BE2C (cell line): ENCODE measurements at regions not wholly inside any gene's neighbourhood (a gene's known extent, or its start where the extent isn't known, plus 50 kb on each side); places are given as distances from the start of the nearest gene placed in this dataset.

Source experiments
- DNase-seq: peaks from one replicate; pipeline ENCODE4 v3.0.0-alpha.2; 2020
- H3K27me3 ChIP-seq: fragments of 250-450 bp; sonication (Bioruptor Pico); 2 replicates; pipeline ENCODE4 v1.5.1; 2020; ENCODE audit warnings: mild to moderate bottlenecking
- H3K36me3 ChIP-seq: fragments of 250-450 bp; sonication (Bioruptor Pico); 2 replicates; pipeline ENCODE4 v1.5.1; 2020; ENCODE audit warnings: mild to moderate bottlenecking
- H3K4me1 ChIP-seq: fragments of 250-450 bp; sonication (Bioruptor Pico); 2 replicates; pipeline ENCODE4 v1.5.1; 2020
- H3K4me3 ChIP-seq: 2 replicates; pipeline ENCODE4 v1.5.1; 2011; ENCODE audit warnings: low read depth, low read length
- H3K9me3 ChIP-seq: fragments of 250-450 bp; sonication (Bioruptor Pico); 2 replicates; pipeline ENCODE4 v1.5.1; 2020
- CTCF ChIP-seq: IDR thresholded peaks from 2 replicates; pipeline ENCODE4 v1.5.1; 2012; ENCODE audit warnings: mild to moderate bottlenecking, low read depth, low read length

- Histone ChIP-seq H3K4me1 (no peaks in the 10 kb centered on the region), H3K27me3 (peaks cover 18% of the 10 kb centered on the region), H3K9me3 (no peaks in the 10 kb centered on the region), H3K36me3 (no peaks in the 10 kb centered on the region), H3K4me3 (no peak overlapping the region)
- DNase-seq: no peak
- TF ChIP-seq CTCF: no peak
Observed at GRCh38 chr9:113690055-113690740, 185.9 kb upstream of the ZNF618 start.

- no peaks in the 10 kb centered on the region for H3K4me1 ChIP-seq
- H3K36me3 ChIP-seq: no peaks in the 10 kb centered on the region
- no peak overlapping the region for H3K4me3 ChIP-seq
- DNase-seq: no peak
- no peaks in the 10 kb centered on the region for H3K9me3 ChIP-seq
- TF ChIP-seq CTCF: no peak
- peaks cover 13% of the 10 kb centered on the region for H3K27me3 ChIP-seq
Observed at GRCh38 chr9:113692256-113692655, 183.9 kb upstream of the ZNF618 start.

GRCh38 chr9:113694912-113695311 is 181.2 kb upstream of the ZNF618 start:
- H3K27me3 ChIP-seq: no peaks in the 10 kb centered on the region
- H3K4me3 ChIP-seq: no peak overlapping the region
- H3K4me1 ChIP-seq: no peaks in the 10 kb centered on the region
- no peaks in the 10 kb centered on the region for H3K36me3 ChIP-seq
- TF ChIP-seq CTCF: no peak
- DNase-seq: no peak
- no peaks in the 10 kb centered on the region for H3K9me3 ChIP-seq

GRCh38 chr9:113695440-113695851 is 180.7 kb upstream of the ZNF618 start:
- H3K4me1 ChIP-seq: no peaks in the 10 kb centered on the region
- H3K36me3 ChIP-seq: no peaks in the 10 kb centered on the region
- DNase-seq: no peak
- no peak overlapping the region for H3K4me3 ChIP-seq
- TF ChIP-seq CTCF: no peak
- no peaks in the 10 kb centered on the region for H3K27me3 ChIP-seq
- no peaks in the 10 kb centered on the region for H3K9me3 ChIP-seq

GRCh38 chr9:113695901-113696300 is 180.2 kb upstream of the ZNF618 start:
- no peak for DNase-seq
- no peaks in the 10 kb centered on the region for H3K27me3 ChIP-seq
- no peaks in the 10 kb centered on the region for H3K9me3 ChIP-seq
- H3K4me1 ChIP-seq: no peaks in the 10 kb centered on the region
- no peaks in the 10 kb centered on the region for H3K36me3 ChIP-seq
- no peak overlapping the region for H3K4me3 ChIP-seq
- TF ChIP-seq CTCF: no peak
